KMS-11 (cell line): ENCODE measurements at regions not wholly inside any gene's neighbourhood (a gene's known extent, or its start where the extent isn't known, plus 50 kb on each side); places are given as distances from the start of the nearest gene placed in this dataset.

Experiments used
- H2AFZ ChIP-seq: fragments of 200-600 bp; sonication (generic); 2 replicates; pipeline ENCODE4 v1.6.1; 2016; ENCODE audit warnings: antibody characterized with exemption, mixed run types, low read depth
- H3K27ac ChIP-seq: fragments of 200-600 bp; sonication (generic); 2 replicates; pipeline ENCODE4 v1.6.1; 2016; ENCODE audit warnings: mild to moderate bottlenecking, mixed run types
- H3K27me3 ChIP-seq: fragments of 200-600 bp; sonication (generic); 2 replicates; pipeline ENCODE4 v1.6.1; 2017; ENCODE audit warnings: mild to moderate bottlenecking, low read depth, mixed run types, moderate library complexity; ENCODE audit not compliant: insufficient read depth
- H3K36me3 ChIP-seq: fragments of 200-600 bp; sonication (generic); 2 replicates; pipeline ENCODE4 v1.6.1; 2017; ENCODE audit warnings: mild to moderate bottlenecking, mixed run types; ENCODE audit not compliant: insufficient read depth
- H3K4me1 ChIP-seq: fragments of 200-600 bp; sonication (generic); 2 replicates; pipeline ENCODE4 v1.6.1; 2016; ENCODE audit warnings: mild to moderate bottlenecking, low read depth, mixed run types; ENCODE audit not compliant: poor library complexity, severe bottlenecking
- H3K4me2 ChIP-seq: fragments of 200-600 bp; sonication (generic); 2 replicates; pipeline ENCODE4 v1.7.0; 2016; ENCODE audit warnings: mild to moderate bottlenecking, mixed run types
- H3K4me3 ChIP-seq: fragments of 200-600 bp; sonication (generic); IDR thresholded peaks from 2 replicates; pipeline ENCODE4 v1.6.1; 2017; ENCODE audit warnings: low read depth, low read length, mixed read lengths; ENCODE audit not compliant: insufficient read depth
- H3K79me2 ChIP-seq: fragments of 200-600 bp; sonication (generic); 2 replicates; pipeline ENCODE4 v1.6.1; 2016; ENCODE audit warnings: low read depth, mixed run types; ENCODE audit not compliant: insufficient read depth
- H3K9ac ChIP-seq: fragments of 200-600 bp; sonication (generic); 2 replicates; pipeline ENCODE4 v1.6.1; 2016; ENCODE audit warnings: mild to moderate bottlenecking, mixed run types
- H4K20me1 ChIP-seq: fragments of 200-600 bp; sonication (generic); 2 replicates; pipeline ENCODE4 v1.6.1; 2016; ENCODE audit warnings: mild to moderate bottlenecking, mixed run types; ENCODE audit not compliant: insufficient read depth
- TF ChIP-seq, protein P1 (sequence below): fragments of 200-600 bp; sonication (generic); conservative IDR thresholded peaks from 2 replicates; pipeline ENCODE4 v1.6.1; 2017; ENCODE audit warnings: low read depth, mild to moderate bottlenecking, antibody characterized with exemption, low read length, moderate library complexity, mixed read lengths

DNA sequence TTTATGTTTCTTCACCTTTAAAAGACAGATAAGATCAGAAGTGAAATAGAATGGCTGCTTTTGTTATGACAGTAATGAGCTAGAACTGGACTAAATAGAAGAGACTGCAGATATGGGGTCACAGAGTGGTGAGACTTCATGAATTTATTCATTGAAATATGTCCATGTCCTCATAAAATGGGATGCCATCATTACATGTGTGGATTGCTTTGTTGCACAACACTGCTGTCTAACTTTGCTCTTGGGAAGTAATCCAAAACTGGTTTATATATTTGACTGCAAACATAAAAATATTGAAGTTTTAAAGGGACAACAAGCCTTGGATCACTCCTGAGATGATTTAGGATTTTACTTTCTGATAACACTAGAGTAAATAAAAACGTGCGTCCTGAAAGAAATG is 209.2 kb upstream of the FAT4 start:
- H3K79me2 ChIP-seq: no peaks in the 10 kb centered on the region
- TF ChIP-seq, protein P1, sequence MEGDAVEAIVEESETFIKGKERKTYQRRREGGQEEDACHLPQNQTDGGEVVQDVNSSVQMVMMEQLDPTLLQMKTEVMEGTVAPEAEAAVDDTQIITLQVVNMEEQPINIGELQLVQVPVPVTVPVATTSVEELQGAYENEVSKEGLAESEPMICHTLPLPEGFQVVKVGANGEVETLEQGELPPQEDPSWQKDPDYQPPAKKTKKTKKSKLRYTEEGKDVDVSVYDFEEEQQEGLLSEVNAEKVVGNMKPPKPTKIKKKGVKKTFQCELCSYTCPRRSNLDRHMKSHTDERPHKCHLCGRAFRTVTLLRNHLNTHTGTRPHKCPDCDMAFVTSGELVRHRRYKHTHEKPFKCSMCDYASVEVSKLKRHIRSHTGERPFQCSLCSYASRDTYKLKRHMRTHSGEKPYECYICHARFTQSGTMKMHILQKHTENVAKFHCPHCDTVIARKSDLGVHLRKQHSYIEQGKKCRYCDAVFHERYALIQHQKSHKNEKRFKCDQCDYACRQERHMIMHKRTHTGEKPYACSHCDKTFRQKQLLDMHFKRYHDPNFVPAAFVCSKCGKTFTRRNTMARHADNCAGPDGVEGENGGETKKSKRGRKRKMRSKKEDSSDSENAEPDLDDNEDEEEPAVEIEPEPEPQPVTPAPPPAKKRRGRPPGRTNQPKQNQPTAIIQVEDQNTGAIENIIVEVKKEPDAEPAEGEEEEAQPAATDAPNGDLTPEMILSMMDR: no peak

DNA sequence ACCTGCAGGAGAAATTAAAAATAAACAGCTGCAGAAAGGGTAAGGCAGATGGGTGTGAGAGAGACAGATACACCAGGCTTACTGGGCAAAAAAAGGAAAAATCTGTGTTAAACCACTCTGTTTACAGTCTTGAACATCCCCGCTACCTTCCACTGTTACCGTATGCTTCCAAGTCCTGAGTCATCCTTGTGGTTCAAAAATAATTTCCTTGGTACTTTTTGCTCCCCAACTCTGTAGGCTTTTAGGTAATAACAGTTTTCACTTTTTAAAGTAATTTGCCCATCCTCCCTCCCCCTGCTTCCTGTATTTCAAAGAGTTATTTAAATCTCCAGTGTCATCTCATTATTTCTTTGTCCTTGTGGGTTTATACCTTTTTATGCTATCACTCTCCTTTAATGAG is 210.1 kb upstream of the FAT4 start:
- no peaks in the 10 kb centered on the region for H3K36me3 ChIP-seq
- H4K20me1 ChIP-seq: no peaks in the 10 kb centered on the region
- no peak overlapping the region for H3K4me2 ChIP-seq
- H3K27ac ChIP-seq: no peak overlapping the region
- H3K4me3 ChIP-seq: no peak overlapping the region
- no peaks in the 10 kb centered on the region for H3K27me3 ChIP-seq
- no peak overlapping the region for H2AFZ ChIP-seq
- H3K9ac ChIP-seq: no peak overlapping the region
- no peaks in the 10 kb centered on the region for H3K79me2 ChIP-seq
- H3K4me1 ChIP-seq: no peaks in the 10 kb centered on the region
- TF ChIP-seq, protein P1: no peak

More for the DNA sequence above, 209.2 kb upstream of the FAT4 start:
- Histone ChIP-seq H3K4me3 (no peak overlapping the region), H3K9ac (no peak overlapping the region), H3K27ac (no peak overlapping the region), H3K27me3 (no peaks in the 10 kb centered on the region), H3K4me1 (no peaks in the 10 kb centered on the region), H3K36me3 (no peaks in the 10 kb centered on the region), H2AFZ (no peak overlapping the region), H3K4me2 (no peak overlapping the region), H4K20me1 (no peaks in the 10 kb centered on the region)

DNA sequence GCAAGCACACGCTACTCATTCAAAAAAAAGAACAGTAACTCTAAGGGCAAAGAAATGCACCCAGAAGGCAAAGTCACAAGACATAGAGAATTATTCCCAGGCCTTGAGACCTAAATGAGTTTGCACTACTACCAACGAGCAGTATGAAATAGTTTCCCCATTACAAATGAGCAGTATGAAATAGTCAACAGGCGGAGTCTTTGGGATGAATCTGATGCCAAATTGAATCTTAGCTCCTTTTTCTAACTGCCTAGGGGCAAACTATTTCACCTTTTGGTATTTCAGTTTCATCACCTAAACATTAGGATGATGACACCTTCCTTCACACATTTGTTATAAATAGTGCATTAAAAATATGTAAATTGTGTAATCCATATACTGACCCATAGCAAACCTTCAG is 213.0 kb upstream of the FAT4 start:
- no peaks in the 10 kb centered on the region for H3K36me3 ChIP-seq
- no peaks in the 10 kb centered on the region for H3K79me2 ChIP-seq
- no peak overlapping the region for H3K4me2 ChIP-seq
- no peak overlapping the region for H3K27ac ChIP-seq
- H2AFZ ChIP-seq: no peak overlapping the region
- TF ChIP-seq, protein P1: no peak
- no peak overlapping the region for H3K9ac ChIP-seq
- H3K27me3 ChIP-seq: no peaks in the 10 kb centered on the region
- no peaks in the 10 kb centered on the region for H3K4me1 ChIP-seq
- H3K4me3 ChIP-seq: no peak overlapping the region
- no peaks in the 10 kb centered on the region for H4K20me1 ChIP-seq

DNA sequence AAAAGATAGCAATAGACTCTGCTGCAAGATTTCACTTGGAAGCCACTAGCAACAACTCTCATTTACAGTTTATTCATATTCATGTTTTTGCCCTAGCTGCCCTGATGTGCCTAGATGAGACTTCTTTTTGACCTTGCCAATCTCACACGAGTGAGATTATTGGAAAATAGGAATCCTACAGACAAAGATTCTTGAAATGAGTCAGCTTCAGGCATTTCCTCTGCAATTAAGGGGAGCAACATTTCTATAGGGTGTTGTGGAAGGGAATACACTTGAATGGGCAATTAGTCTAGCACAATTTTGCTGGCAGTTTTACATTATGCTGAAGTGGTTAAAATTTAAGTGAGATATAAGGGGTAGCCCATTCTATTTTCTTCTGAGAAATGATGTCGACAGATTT is 217.0 kb upstream of the FAT4 start:
- no peak overlapping the region for H3K4me2 ChIP-seq
- no peaks in the 10 kb centered on the region for H3K4me1 ChIP-seq
- no peaks in the 10 kb centered on the region for H3K36me3 ChIP-seq
- H3K27ac ChIP-seq: no peak overlapping the region
- H3K27me3 ChIP-seq: no peaks in the 10 kb centered on the region
- no peaks in the 10 kb centered on the region for H4K20me1 ChIP-seq
- no peak overlapping the region for H3K4me3 ChIP-seq
- H2AFZ ChIP-seq: no peak overlapping the region
- H3K9ac ChIP-seq: no peak overlapping the region
- no peaks in the 10 kb centered on the region for H3K79me2 ChIP-seq
- TF ChIP-seq, protein P1: no peak
